ENCODE measurements at regions not wholly inside any gene's neighbourhood (a gene's known extent, or its start where the extent isn't known, plus 50 kb on each side); places are given as distances from the start of the nearest gene placed in this dataset.

GRCh38 chr13:84418041-84418440 lies 535.8 kb upstream of the SLITRK1 start:
- H3K27me3 ChIP-seq (replicated peaks in 1 of 2; ENCODE audit: control insufficient read depth in 2 of 2, insufficient read depth in 2 of 2, low read length in 1 of 2) = no peaks in the 10 kb centered on the region
- ChIA-PET RAD21 (ENCODE audit: unreplicated experiment) (no interaction called here), SMC1A (ENCODE audit: uncharacterized antibody, unreplicated experiment) (no interaction called here), CTCF (no interaction called here), POLR2A (no interaction called here)
- H3K79me2 ChIP-seq (ENCODE audit: control insufficient read depth, insufficient read depth, low read length) = no peaks in the 10 kb centered on the region
- no peaks in the 10 kb centered on the region for H4K20me1 ChIP-seq (ENCODE audit: control insufficient read depth, insufficient read depth)
- no peaks in the 10 kb centered on the region for H3K36me3 ChIP-seq (ENCODE audit: control insufficient read depth in 2 of 2, insufficient read depth in 2 of 2, low read length in 1 of 2)
- no peak for ATAC-seq
- intact Hi-C loops (cut with micrococcal nuclease; ENCODE audit: unreplicated experiment) = no loop called here
- in situ Hi-C loops (cut with MboI) = no loop called here
- no peak for DNase-seq (ENCODE audit: low read depth, low spot score)
- no peak overlapping the region for H2AFZ ChIP-seq (ENCODE audit: control insufficient read depth, low read depth, low read length)
- H3K4me3 ChIP-seq = no peak overlapping the region
- H3K9me3 ChIP-seq (replicated peaks; ENCODE audit: control insufficient read depth, insufficient read depth, low read length) = no peaks in the 10 kb centered on the region
- H3K27ac ChIP-seq (ENCODE audit: control insufficient read depth, insufficient read depth) = no peak overlapping the region
- no peak overlapping the region for H3K4me2 ChIP-seq (ENCODE audit: control insufficient read depth, insufficient read depth)
- BruUV-seq (replicated peaks) = no TSS peak
- FAIRE-seq = no peak
- no peak overlapping the region for H3K9ac ChIP-seq (ENCODE audit: control insufficient read depth, insufficient read depth, low read length)
- WGBS (ENCODE audit: insufficient coverage, insufficient replicate concordance, low lambda C conversion rate, missing lambda C conversion rate) = 2% methylated on average over 3 of the region's 3 CpGs
- H3K4me1 ChIP-seq (ENCODE audit: control insufficient read depth, insufficient read depth, low read length) = no peaks in the 10 kb centered on the region
- TF ChIP-seq SMC3 (IDR thresholded peaks at IDR 0.05; ENCODE audit: borderline replicate concordance, low read length) (no peak), E2F4 (IDR thresholded peaks at IDR 0.05; ENCODE audit: low read depth, low read length) (no peak), POLR2A (IDR thresholded peaks at IDR 0.05; ENCODE audit: low read depth, low read length) (no peak), CUX1 (IDR thresholded peaks at IDR 0.05; ENCODE audit: insufficient replicate concordance, low read depth, low read length) (no peak), CTCF (IDR thresholded peaks at IDR 0.05 in 2 of 3, conservative IDR thresholded peaks at IDR 0.05 in 1 of 3; ENCODE audit: control insufficient read depth in 2 of 3, extremely low read depth in 1 of 3, insufficient read depth in 1 of 3, low read depth in 3 of 3, low read length in 3 of 3) (no peak), NFYA (IDR thresholded peaks at IDR 0.05; ENCODE audit: borderline replicate concordance, low read depth, low read length) (no peak), SPI1 (IDR thresholded peaks at IDR 0.05; ENCODE audit: borderline replicate concordance, insufficient read depth, low read depth, low read length) (no peak), ASH2L (IDR thresholded peaks at IDR 0.05; ENCODE audit: borderline replicate concordance, low read depth) (no peak), RCOR1 (conservative IDR thresholded peaks at IDR 0.05; ENCODE audit: low read depth, low read length) (no peak), FOXK2 (IDR thresholded peaks at IDR 0.05) (no peak), SREBF1 (IDR thresholded peaks at IDR 0.05; ENCODE audit: low read length) (no peak), SMAD5 (IDR thresholded peaks at IDR 0.05; ENCODE audit: low read depth) (no peak), NFYB (IDR thresholded peaks at IDR 0.05; ENCODE audit: insufficient read depth, low read depth, low read length) (no peak), WRNIP1 (IDR thresholded peaks at IDR 0.05; ENCODE audit: borderline replicate concordance, low read depth, low read length) (no peak), TCF12 (IDR thresholded peaks at IDR 0.05; ENCODE audit: low read depth, low read length) (no peak)
